HCT116 (cell line): ENCODE measurements at regions not wholly inside any gene's neighbourhood (a gene's known extent, or its start where the extent isn't known, plus 50 kb on each side); places are given as distances from the start of the nearest gene placed in this dataset.

Experiments used
- CEBPB ChIP-seq: IDR thresholded peaks from 2 replicates; pipeline ENCODE4 v1.6.1; 2012; ENCODE audit warnings: low read depth
- ELF1 ChIP-seq: IDR thresholded peaks from 2 replicates; pipeline ENCODE4 v1.6.1; 2012; ENCODE audit warnings: low read depth, borderline replicate concordance
- EZH2 ChIP-seq: fragments of 200-600 bp; sonication (generic); IDR thresholded peaks from 2 replicates; pipeline ENCODE4 v1.6.1; 2017; ENCODE audit warnings: antibody characterized with exemption, mixed run types
- JUND ChIP-seq: IDR thresholded peaks from 2 replicates; pipeline ENCODE4 v1.6.1; 2012
- POLR2A ChIP-seq: IDR thresholded peaks from 2 replicates; pipeline ENCODE4 v1.7.0; 2011; ENCODE audit warnings: borderline replicate concordance; ENCODE audit not compliant: insufficient read depth, insufficient read length; ENCODE audit errors: extremely low read depth
- POLR2AphosphoS5 ChIP-seq: IDR thresholded peaks from 2 replicates; pipeline ENCODE4 v1.6.1; 2011; ENCODE audit warnings: mild to moderate bottlenecking, low read depth, low read length, moderate library complexity
- RAD21 ChIP-seq: IDR thresholded peaks from 2 replicates; pipeline ENCODE4 v1.6.1; 2012; ENCODE audit warnings: low read depth, mild to moderate bottlenecking
- SIN3A ChIP-seq: IDR thresholded peaks from 2 replicates; pipeline ENCODE4 v1.6.1; 2012; ENCODE audit warnings: low read depth
- ZFX ChIP-seq: fragments of 450-650 bp; IDR thresholded peaks from 2 replicates; pipeline ENCODE4 v1.6.1; 2017
- ZNF274 ChIP-seq: fragments of 200-500 bp; sonication (Bioruptor generic); IDR thresholded peaks from 2 replicates; pipeline ENCODE4 v1.6.1; 2014; ENCODE audit warnings: mild to moderate bottlenecking, low read depth, low read length, inconsistent platforms
- TF ChIP-seq, protein P1 (sequence below), 3 experiments: fragments of 200-600 bp in 1 of 3; sonication (generic) in 1 of 3; IDR thresholded peaks in 2 of 3; conservative IDR thresholded peaks in 1 of 3; 2 replicates each; pipeline ENCODE4 v1.5.1; 2012 to 2017; ENCODE audit warnings: low read depth in 2 of 3, low read length in 2 of 3, antibody characterized with exemption in 1 of 3, borderline replicate concordance in 1 of 3, control low read depth in 1 of 3, mild to moderate bottlenecking in 1 of 3, mixed read lengths in 1 of 3, mixed run types in 1 of 3, moderate library complexity in 1 of 3; ENCODE audit not compliant: insufficient read depth in 1 of 3
- TF ChIP-seq, protein P2 (sequence below): IDR thresholded peaks from 2 replicates; pipeline ENCODE4 v1.6.1; 2012

DNA sequence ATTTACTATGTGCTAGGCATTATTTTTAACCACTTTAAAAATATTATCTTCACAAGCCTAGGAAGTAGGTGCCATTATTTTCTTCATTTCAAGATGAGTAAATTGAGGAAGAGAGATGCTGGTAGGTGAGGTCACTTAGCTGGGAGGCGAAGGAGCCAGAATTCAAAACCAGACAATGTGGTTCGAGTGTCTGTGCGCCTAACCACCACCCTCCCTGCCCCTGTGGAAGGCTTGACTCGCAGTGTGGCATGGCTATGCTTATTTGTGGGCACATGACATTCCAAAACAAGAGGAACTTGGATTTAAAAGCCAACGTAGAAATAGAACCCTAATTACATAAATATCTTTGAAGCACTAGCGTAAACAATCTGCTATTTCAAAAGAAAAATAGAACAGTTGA is 226.6 kb upstream of the PITX2 start:
- TF ChIP-seq, protein P1, sequence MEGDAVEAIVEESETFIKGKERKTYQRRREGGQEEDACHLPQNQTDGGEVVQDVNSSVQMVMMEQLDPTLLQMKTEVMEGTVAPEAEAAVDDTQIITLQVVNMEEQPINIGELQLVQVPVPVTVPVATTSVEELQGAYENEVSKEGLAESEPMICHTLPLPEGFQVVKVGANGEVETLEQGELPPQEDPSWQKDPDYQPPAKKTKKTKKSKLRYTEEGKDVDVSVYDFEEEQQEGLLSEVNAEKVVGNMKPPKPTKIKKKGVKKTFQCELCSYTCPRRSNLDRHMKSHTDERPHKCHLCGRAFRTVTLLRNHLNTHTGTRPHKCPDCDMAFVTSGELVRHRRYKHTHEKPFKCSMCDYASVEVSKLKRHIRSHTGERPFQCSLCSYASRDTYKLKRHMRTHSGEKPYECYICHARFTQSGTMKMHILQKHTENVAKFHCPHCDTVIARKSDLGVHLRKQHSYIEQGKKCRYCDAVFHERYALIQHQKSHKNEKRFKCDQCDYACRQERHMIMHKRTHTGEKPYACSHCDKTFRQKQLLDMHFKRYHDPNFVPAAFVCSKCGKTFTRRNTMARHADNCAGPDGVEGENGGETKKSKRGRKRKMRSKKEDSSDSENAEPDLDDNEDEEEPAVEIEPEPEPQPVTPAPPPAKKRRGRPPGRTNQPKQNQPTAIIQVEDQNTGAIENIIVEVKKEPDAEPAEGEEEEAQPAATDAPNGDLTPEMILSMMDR (IDR thresholded peaks at IDR 0.05 in 2 of 3, conservative IDR thresholded peaks at IDR 0.05 in 1 of 3; ENCODE audit: borderline replicate concordance in 1 of 3, insufficient read depth in 1 of 3, low read depth in 2 of 3, low read length in 2 of 3): no peak
- TF ChIP-seq POLR2A: no peak
- no peak for TF ChIP-seq CEBPB
- no peak for TF ChIP-seq RAD21
- no peak for TF ChIP-seq POLR2AphosphoS5
- no peak for TF ChIP-seq ZFX
- TF ChIP-seq, protein P2, sequence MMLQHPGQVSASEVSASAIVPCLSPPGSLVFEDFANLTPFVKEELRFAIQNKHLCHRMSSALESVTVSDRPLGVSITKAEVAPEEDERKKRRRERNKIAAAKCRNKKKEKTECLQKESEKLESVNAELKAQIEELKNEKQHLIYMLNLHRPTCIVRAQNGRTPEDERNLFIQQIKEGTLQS: no peak
- no peak for TF ChIP-seq ELF1
- TF ChIP-seq EZH2: no peak
- no peak for TF ChIP-seq ZNF274
- TF ChIP-seq JUND: no peak
- TF ChIP-seq SIN3A: no peak
